ENCODE measurements at regions not wholly inside any gene's neighbourhood (a gene's known extent, or its start where the extent isn't known, plus 50 kb on each side); places are given as distances from the start of the nearest gene placed in this dataset.

- TF ChIP-seq POLR2AphosphoS5 (IDR thresholded peaks at IDR 0.05; ENCODE audit: borderline replicate concordance, low read depth, low read length) (no peak), EZH2 (IDR thresholded peaks at IDR 0.05) (no peak), FOXP2 (optimal IDR thresholded peaks at IDR 0.05; ENCODE audit: control extremely low read depth, extremely low read length, insufficient read depth) (no peak)
These were observed 120.8 kb upstream of the ERBB4 start for GRCh38 chr2:212659441-212659840.

All from SK-N-MC (cell line).